PC-9 (cell line): ENCODE measurements at regions not wholly inside any gene's neighbourhood (a gene's known extent, or its start where the extent isn't known, plus 50 kb on each side); places are given as distances from the start of the nearest gene placed in this dataset.

ENCODE experiments used
- CTCF ChIP-seq: fragments of 200-600 bp; sonication (generic); conservative IDR thresholded peaks from 2 replicates; pipeline ENCODE4 v1.6.1; 2017; ENCODE audit warnings: mixed run types, antibody characterized with exemption, mild to moderate bottlenecking, moderate library complexity
- EZH2 ChIP-seq: fragments of 200-600 bp; sonication (generic); IDR thresholded peaks from 2 replicates; pipeline ENCODE4 v1.8.0; 2017; ENCODE audit warnings: antibody characterized with exemption, low read depth

GRCh38 chr2:239611222-239611795, 210.5 kb upstream of the HDAC4 start:
- TF ChIP-seq CTCF (no peak), EZH2 (no peak)
